HG02763 (cell line): ENCODE measurements at regions not wholly inside any gene's neighbourhood (a gene's known extent, or its start where the extent isn't known, plus 50 kb on each side); places are given as distances from the start of the nearest gene placed in this dataset.

ENCODE experiments used
- ATAC-seq: cut with Tn5 transposase; IDR thresholded peaks from one replicate; pipeline ENCODE4 v1.9.1; 2021; ENCODE audit warnings: mild to moderate bottlenecking, moderate library complexity; ENCODE audit not compliant: unreplicated experiment

DNA sequence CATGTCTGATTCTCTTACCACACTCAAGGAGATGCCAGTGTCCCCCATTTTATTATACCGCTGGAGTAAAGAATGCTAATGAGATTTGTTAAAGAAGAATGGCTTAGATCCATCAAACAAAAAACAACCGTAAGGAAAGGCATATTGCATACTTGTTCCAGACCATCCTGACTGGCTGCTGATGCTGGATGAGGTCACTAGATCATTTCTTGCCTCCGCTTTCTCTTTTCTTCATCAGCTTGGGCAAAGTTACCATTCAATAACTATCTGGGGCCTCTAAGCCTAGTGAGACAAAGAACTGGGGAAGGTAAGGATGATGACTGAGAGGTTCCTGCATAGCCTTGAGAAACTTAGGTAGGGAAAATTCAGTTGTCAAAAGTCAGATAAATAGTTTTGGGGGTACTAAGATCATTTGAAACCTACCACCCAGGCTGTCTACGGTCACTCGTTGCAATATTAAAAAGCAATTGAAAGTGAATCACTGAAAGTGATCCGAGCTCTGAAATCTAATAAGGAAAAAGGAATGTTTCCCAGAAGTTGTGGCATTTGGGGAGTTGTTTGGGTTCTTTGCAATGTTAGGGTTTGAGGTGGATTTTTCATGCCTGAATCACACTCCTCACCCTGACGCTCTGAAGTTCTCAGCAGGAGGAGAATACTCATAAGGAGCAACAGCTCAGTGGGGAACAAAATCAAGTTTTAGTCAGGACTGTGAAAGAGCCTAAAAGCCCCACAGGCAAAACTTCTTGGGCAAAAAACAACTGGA lies 176.8 kb downstream of the HHIPL2 start:
- no peak for ATAC-seq

DNA sequence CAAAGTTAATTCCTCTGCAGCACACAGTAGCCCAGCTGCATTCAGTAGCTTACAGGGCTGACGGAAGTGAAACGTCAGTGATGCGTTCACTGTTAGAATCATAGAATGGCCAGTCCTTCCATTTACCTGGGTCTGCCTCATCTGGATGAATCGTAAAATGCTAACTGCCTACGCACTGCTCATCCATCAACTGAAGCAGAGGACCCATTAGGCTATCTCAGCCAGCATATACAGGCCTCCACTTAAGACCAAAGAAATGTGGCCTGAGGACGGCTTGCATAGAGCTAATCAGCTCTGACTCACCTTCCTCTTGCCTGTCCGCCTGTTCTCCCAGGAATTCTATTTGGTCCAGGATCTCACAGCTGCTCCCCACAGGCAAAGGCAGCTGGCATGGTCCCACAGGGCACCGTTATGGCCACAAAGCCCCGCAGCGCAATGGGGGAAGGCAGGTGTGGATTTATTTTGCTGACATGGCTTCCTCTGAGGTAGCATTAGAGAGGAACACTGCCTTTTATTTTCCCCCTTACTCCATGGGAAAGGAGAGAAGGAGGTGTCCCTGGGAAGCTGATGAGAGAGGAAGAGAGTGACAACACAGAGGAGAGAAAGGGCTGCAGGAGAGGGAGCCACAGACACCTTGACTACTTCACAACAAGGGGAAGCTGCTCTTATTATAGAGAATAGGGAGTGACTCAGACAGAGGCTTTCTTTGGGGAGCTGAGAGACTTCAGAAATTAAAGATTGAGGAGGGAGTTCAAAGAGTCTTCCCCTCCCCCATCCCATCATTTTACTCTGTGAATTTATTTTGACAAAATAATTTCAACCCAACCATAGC lies 177.6 kb downstream of the HHIPL2 start:
- ATAC-seq, result no peak

DNA sequence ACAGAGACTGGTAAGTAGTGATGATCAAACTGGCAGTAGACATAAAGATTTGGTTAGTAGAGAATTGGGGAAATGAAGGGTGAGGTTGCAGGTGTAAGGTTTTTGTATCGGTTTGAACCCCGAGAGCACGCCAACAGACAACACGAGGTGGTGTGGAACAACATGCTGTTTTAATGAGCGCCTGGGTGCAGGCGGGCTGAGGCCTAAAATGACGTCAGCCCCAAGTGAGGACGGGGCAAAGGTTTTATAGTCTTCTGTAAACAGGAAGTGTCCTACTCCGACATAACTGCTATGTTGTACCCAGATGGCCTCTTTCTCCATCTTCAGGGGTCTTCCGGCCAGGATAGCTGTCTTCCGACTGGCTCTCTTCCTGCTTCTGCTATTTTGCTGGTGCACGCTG lies 178.8 kb downstream of the HHIPL2 start:
- ATAC-seq, result no peak

DNA sequence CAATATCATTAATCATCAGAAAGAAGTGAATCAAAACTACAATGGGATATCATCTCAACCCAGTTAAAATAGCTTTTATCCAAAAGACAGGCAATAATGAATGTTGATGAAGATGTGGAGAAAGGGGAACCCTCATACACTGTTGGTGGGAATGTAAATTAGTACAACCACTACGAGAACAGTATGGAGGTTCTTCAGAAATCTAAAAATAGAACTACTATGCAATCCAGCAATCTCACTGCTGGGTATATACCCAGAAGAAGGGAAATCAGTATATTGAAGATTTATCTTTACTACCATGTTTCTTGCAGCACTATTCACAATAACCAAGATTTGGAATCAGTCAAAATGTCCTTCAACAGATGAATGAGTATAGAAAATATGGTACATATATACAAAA lies 189.8 kb downstream of the HHIPL2 start:
- no peak for ATAC-seq

DNA sequence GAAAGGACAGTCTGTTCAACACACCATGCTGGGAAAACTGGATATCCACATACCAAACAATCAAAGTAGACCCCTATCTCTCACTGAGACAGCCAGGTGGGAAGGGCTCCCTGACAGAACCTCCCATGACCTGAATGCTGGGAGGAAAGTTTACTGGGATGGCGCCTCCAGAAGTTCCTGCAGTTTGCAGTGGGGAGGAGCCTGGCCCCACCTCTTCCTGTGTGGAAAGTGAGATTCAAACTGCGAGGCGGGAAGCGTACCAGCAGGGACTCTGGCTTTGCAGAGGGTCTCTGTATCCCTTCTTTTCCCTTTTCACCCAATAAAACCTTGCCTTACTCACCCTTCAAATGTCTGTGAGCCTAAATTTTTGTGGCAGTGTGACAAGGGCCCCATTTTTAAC lies 190.7 kb downstream of the HHIPL2 start:
- no peak for ATAC-seq

DNA sequence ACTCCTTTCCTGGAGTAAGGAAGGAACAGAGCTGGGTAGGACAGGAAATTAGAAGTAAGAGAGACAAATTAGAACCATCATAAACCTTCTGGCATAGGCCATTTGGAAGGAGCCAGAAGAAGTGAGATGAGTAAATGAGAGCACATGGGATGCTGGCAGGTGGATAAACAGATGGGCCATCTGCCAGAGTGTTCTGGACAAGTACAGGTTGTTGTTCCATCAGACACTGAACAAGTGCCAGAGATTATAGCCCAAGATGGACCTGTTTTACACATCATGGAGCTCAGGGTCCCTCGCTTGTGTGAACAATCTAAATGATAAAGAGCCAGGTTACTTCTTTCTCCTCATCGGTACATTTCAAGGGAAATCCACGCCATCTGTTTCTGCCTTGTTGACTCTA lies 200.3 kb downstream of the HHIPL2 start:
- no peak for ATAC-seq

DNA sequence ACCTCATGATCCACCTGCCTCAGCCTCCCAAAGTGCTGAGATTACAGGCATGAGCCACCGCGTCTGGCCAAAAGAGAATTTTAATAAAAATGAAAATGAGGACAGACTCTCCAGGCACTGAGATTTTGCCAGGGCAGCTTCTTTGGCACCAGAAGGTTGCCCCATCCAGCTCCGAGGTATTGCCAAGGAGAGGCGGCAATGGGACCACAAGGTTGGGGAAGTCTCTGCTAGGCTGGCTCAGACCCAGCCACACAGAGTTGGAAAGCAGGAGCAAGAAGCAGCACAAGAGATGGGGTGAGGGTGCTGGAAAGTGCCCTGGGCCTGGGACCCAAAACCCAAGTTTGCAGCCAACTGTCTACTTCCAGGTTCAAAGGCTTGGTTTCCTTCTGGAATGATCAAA lies 200.9 kb downstream of the HHIPL2 start:
- no peak for ATAC-seq

DNA sequence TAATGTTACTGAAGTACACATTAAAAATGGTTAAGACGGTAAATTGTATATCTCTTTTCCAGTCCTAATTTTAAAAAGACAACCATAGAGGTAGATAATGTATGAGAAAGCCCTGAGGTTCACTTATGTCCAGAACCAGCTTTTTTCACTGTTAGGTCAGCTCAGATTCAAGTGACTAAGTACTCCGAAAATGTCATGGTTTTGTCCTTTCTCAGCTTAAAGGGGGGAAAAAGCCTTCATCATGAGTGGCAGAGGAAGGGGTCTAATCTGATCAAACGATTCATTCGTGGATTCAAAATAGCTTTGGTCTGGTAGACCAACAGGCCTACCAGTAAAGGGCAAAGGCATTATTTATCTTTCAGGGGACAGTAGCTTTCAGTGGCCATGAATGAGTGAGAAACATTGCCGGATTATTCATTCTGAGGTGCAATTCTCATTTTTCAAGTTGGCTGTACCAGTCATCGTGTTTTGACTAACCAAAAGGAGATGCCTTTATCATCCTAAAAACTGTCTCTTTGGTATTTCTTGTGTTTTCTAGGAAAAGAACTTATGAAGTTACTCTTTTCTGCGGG lies 208.4 kb downstream of the HHIPL2 start:
- ATAC-seq, result no peak

DNA sequence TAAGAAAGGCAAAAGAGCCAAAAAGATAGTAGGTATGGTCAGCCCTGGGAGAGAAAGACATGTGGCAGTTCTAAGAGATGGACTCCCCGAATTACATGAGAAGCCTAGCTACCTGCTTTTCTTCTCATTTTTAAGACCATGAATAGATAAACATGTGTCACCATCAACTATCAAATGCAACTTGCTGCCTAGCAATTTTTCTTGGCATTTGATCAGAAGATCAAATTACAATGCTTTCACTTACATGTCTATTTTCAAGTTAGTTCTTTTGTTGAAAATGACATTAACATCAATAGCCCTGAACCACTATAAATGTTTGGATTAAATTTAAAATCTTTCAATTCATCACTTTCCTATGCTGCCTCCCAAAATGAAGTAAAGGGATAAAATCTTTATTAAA lies 212.3 kb downstream of the HHIPL2 start:
- ATAC-seq, result no peak

DNA sequence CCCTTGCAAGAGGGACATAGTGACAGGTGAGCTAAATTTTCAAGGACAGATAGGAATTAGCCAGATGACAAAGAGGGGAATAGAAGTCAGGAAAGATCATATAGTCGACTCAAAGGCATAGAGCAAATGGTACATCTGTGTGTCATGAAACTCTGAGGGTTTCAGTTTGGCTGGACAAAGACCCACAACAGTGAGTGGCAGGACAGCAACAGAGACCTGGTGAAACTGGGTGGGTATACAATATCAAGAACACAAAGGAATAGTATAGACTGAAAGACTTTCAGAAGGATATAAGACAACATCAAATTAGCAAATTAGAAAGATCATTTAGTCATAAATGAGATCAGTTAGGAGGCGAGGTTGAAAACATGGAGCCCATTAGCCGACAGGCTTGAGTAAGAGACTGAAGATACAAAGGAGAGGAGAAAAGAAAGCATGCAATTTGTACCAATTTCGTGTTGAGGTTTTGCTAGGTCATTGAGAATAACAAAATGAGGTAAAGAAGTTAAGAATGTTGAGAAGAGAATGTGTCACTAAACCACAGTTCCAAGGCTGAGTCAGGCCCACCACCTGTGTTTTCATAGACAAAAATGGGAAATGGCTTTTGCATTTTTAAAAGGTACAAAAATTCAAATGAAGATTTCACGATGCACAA lies 213.8 kb downstream of the HHIPL2 start:
- ATAC-seq, result no peak

DNA sequence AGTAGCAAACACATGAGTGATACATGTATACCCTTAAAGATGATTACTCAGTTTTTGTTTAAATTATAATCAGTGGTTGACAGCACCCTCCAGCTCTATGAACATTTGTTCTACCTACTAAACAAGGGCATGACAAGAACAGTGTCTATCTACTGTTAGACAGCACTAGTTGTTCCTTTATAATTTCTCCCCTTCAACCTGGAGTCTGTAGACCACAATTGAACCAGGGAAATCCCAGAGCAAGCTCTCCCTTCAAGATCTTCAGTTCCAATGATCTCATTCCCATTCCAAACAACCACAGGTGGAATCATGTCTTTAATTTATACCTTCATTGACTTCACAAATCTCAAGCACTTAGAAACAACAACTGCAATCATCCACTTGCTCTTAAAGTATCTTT lies 216.1 kb downstream of the HHIPL2 start:
- no peak for ATAC-seq

DNA sequence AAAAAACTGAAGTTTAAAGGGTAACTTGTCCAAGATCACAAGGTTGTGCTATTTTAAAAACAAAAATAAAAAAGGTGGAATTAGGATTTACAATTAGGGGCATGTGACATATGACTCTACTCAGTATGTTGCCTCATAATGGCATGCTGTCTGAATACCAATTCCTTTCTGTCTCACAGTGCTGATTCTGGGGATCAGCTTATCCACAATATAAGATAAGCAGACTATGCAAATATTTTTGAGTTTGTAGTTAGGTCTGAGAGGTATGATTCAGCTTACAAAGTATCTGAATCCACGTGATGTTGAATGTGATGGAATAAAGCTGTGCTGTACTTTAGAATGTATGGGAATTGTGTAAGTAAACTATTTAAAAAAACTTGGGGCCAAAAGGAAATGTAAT lies 216.6 kb downstream of the HHIPL2 start:
- ATAC-seq, result no peak

DNA sequence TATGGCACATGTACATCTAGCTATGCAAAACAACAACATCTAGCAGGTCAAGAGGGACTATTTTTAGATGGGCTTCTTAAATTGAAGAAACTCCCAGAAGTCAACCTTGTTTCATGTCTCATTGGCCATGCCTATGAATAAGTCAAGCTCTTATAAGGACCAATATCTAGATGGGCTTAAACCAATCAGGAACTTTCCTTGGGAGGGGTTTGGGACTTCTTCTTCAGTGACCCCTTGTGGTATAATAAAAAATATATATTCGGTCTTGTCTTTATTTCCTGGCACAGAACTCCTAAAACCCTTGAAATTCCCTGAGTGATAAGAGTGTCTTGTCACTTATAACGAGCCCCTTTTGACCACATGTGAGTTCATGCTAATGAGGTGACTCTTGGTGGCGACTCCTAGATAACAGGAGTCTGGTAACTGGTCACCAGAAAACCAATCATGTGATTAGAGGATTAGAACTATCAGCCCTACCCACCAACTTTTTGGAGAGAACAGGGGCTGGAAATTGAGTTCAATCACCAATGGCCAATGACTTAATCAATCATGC lies 218.3 kb downstream of the HHIPL2 start:
- ATAC-seq, result no peak

DNA sequence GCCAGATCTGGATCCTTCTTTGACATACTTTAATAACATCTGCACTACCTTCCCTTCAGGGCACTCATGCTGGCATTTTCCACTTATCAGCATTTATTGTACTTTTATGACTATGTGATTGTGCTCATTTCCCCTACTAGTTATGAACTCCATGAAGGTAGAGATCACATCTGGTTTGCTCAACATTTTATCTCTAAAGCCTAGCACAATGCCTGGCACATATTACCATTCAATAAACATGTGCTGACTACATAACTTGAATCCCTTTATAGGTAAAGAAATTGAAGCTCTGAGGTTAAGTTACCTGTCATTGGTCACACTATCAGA lies 221.2 kb downstream of the HHIPL2 start:
- no peak for ATAC-seq

DNA sequence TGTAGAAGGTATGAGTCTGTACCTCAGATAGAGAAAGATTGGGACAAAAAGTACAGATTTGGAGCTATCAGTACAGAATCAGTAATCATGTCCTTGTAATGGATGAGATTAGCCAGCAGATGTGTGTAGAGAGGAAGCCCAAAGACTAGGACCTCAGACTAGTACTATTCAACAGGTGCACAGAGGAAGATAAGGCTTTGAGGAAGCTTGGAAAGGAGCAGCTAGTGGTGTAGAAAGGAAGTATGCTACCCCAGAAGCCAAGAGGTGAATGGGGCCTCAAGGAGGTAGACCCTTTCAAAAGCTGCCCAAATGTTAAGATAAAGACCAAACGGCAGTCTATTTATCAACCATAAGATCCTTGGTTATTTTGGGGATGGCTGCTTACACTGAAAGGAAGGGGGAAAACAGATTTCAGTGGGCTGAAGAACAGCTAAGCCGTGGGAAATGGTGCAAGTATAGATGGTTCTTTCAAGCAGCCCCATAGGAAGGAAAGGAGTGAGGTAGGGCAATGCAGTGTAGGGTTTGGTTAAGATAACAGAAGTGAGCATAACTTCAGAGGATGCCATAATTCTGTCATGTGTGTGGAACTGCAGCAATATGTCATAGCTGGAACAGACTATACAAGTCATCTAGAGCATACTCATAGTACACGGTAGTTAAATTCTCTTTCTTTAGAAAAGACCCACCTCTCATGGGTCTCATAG lies 221.7 kb downstream of the HHIPL2 start:
- ATAC-seq, result no peak

DNA sequence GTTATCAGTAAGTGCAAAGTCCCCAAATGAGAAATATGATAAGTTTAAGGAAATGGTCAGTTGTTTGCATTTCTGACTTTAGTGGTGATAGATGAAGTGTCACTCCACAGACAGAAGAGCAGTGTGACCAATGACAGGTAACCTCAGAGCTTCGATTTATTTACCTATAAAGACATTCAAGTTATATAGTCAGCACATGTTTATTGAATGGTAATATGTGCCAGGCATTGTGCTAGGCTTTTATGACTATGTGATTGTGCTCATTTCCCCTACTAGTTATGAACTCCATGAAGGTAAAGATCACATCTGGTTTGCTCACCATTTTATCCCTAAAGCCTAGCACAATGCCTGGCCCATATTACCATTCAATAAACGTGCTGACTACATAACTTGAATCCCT lies 222.4 kb downstream of the HHIPL2 start:
- no peak for ATAC-seq

DNA sequence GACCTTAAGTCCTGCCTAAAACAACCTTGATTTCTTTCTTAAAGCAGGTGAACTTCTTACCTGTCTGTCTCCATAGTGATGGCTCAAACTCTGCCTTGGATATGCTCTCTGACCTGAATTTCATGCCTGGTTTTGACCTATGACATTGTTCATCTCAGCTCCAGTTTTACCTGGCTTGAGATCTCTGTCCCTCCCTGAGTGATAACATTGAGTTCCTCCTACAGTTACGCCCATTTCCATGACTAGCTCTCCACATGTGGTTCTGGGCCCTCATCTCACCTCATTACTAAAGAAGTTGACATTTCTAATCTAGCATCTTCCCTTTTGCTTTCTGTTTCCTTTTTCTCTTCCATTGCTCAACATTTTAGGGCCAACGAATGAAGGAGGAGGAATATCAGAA lies 233.1 kb downstream of the HHIPL2 start:
- no peak for ATAC-seq

DNA sequence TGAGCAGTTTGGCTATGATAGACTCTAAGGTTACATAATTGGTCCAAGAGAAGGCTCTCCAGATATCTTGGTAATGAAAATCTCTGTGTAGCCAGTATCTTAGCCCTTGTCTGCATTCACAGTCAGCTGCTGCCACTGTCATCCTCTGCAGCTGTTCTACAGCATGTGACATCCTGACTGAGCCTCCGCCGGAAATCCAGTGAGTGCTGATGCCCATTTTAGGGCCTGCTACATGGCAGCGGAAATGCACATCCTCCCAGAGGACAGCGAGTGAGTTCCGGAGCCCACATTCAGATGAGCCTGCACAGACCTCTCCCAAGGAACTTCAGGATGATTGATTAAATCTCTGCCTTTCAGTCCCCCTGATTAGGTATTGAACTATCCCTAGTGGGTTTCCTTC lies 237.1 kb downstream of the HHIPL2 start:
- no peak for ATAC-seq

DNA sequence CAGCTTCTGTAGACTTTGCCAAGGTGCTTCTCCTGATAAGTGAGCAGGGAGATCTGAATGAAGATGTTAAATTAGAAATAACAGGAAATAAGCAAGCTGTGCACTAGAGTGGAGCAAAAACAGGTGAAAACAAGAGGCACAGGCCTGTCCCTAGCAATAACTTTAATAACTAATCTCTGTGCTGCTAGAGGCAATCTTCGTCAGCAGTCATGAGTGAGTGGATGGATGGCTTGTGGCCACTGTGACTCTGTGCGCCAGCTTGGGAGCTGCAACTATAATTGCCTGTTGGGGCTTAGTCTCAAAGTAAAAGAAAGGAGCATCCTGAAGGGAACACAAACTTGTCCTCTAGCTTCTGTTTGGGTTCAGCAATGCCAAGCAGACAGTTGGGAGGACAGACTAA lies 240.3 kb downstream of the HHIPL2 start:
- ATAC-seq, result no peak

DNA sequence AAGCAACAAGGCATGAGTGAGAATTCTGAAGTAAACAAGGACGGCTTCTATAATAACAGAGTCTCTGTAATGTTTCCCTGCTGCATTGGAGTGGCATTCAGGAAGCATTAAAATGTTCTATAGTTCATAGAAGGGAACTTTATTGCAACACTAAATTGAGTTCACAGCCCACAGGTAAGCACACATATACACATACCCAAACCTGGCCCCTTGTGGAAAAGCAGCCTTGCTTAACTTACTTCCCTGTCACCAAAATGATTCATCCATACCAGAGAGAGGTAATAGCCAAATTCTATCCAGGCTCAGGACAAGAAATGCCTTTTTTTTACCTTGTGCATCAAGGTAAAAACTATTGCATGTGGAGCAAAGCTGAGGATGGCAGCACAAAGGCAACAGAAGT lies 241.4 kb downstream of the HHIPL2 start:
- ATAC-seq, result no peak

DNA sequence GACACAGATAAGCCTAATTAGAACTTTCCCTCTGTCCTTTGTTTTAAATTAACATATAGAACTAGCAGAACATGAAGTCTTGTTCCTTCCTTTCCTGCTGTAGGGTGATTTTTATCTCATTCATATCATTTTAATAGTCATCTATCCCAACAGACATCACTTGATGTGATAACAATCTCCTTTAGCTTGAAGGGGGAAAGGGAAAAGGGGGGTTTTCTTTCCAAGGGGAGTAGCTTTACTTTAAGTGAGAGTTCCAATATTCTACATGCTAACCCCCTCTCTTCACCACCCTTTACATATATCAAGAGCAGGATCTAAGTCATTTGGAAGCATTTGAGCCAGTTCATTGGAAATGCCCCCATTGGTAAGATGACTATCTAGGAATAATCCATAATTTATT lies 241.9 kb downstream of the HHIPL2 start:
- ATAC-seq, result no peak
